HG03108 (cell line): ENCODE measurements at regions not wholly inside any gene's neighbourhood (a gene's known extent, or its start where the extent isn't known, plus 50 kb on each side); places are given as distances from the start of the nearest gene placed in this dataset.
"Not testable (repeated sequence)": the region's sequence is repeated elsewhere in the genome, so short reads cannot be mapped to it uniquely, and the experiment has no call there.

Experiments
- ATAC-seq: cut with Tn5 transposase; IDR thresholded peaks from one replicate; pipeline ENCODE4 v1.9.1; 2021; ENCODE audit warnings: moderate library complexity; ENCODE audit not compliant: unreplicated experiment

DNA sequence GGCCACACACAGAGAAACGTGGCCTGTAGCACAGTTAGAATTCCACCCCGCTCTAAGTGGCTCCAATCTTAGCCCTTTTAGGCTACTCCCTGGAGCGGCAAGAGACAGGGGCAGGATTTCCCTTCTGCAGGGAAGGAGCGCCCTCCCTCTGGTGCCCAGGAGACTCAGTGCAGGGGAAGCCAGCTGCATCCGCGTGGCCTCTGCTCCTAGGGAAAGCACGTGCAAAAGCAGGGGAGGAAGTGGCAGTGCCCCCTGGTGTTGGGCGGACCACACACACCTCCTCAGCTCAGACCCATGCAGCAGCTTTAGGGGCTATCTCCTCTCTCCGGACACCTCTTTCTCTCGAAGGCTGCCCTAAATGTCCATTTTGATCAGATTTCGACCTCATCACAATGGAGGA, 50.0 kb downstream of the SPRING1 start:
- ATAC-seq: no peak

GRCh38 chr12:116684891-116685290, 53.0 kb downstream of the SPRING1 start:
- no peak for ATAC-seq

DNA sequence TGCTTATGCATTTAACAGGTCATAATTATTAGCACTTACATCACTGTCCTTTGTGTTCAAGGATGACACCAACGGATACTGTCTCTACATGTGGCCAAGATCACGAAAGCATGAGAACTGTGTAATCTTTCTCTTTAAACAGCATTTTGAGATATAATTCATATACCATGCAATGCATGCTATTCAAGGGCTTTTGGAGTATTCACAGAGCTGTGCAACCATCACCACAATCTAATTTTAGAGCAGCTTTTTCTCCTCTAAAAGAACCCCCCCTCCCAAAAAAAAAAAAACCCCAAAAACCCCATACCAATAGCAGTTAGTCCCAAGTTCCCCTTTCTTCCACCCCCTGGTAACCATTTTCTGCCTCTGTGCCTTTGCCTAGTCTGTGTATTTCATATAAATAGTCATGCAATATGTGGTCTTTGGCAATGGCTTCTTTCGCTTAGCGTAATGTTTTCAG, 60.6 kb downstream of the SPRING1 start:
- ATAC-seq: no peak

GRCh38 chr12:116675339-116676107, 62.3 kb downstream of the SPRING1 start:
- ATAC-seq: no peak

DNA sequence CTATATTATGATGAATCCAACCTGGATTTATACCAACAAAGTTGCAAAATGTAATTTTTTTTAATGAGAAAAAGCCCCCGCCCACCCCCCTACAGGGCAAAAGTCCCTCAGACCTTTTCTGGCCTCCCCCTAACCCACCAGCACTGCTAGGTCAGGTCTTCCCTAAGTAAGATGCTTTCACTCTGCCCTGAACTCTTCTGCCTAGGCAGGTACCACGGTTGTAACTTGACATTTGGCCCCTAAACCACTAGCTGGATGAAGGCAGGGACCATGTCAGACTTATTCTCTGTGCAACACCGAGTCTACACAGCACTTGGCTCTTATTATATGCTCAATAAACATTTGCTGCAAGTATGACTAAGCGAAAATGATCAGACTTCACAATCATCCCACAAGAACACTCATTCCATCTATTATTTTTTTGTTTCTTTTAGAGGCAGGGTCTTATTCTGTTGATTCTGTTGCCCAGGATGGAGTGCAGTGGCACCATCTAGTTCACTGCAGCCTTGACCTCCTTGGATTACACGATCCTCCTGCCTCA, 63.2 kb downstream of the SPRING1 start:
- no peak for ATAC-seq

DNA sequence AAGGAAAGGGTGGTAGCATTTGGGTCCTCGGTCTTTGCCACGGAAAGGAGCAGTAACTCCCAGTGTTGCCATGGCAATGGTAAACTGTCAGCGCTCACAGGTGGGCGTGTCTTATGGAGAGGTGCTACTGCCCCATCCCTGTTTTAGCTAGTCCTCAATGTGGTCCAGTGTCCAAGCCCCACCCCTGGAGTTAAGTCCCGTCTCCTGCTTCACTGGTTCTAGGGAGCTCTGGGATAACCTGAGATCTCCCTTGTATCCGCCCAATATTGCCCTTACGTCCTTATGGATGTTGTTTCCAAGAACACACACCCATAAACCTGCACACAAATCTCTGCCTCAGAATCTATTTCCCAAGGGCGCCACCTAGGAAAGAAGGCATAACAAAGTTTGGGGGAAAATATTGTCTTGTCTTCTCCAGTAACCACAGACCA, 64.2 kb downstream of the SPRING1 start:
- no peak for ATAC-seq

DNA sequence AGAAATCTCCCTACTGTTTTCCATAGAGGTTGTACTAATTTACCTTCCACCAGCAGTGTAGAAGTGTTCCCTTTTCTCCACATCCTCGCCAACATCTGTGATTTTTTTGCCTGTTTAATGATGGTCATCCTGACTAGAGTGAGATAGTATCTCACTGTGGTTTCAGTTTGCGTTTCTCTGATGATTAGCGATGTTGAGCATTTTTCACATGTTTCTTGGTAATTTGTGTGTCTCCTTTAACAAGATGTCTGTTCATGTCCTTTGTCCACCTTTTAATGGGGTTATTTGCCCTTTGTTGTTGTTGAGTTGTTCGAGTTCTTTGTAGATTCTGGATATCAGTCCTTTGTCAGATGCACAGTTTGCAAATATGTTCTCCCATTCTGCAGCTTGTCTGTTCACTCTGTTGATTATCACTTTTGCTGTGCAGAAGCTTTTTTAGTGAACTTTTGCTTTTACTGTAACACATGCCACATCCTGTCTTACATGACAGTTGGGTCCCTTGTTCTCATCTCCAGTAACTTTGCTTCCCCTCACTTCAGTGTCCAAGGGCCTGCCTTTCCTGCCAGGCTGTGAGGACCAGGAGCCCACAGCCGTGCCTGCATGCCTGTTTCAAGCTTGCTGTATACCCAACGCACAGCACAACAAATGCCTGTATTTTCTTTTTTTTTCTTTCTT, 64.9 kb downstream of the SPRING1 start:
- peak; percentile 52 for ATAC-seq

DNA sequence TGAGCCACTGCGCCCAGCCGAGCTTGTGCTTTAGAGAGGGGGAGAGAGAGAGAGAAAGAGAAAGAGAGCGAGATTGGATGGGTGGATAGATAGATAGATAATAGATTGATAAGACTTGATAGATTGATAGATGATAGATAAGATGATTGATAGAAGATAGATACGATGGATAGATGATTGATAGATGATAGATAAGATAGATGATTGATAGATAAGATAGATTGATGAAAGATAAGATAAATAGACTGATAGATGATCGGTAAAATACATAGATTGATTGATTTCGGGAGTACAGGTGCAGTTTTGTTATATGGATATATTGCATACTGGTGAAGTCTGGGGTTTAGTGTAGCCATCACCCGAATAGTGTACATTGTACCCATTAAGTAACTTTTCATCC, 65.9 kb downstream of the SPRING1 start:
- ATAC-seq: no peak

DNA sequence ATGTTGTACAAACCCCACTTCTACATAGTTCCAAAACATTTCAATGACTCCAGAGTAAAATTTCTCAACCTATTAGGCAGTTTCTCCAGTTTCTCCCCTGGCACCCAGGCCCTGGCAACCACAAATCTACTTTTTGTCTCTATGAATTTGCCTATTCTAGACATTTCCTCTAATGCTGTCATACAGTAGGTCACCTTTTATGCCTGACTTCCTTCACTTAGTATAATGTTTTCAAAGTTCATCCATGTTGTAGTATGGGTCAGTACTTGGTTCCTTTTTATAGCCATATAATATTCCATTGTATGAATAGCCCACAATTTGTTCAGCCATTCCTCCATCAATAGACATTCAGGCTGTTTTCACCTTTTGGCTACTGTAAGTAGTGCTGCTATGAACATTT, 67.0 kb downstream of the SPRING1 start:
- ATAC-seq: no peak

DNA sequence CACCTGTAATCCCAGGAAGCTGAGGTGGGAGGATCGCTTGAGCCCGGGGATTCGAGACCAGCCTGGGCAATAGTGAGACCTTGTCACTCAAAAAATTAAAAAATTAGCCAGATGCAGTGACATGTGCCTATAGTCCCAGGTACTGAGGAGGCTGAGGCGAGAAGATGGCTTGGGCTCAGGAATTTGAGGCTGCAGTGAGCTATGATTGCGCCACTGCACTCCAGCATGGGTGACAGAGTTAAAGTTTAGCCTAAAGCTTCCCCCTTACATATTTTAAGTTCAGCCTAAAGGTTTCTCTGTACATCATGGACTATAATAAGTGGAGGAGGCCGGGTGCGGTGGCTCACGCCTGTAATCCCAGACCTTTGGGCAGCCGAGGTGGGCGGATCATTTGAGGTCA, 70.1 kb downstream of the SPRING1 start:
- ATAC-seq: no peak

DNA sequence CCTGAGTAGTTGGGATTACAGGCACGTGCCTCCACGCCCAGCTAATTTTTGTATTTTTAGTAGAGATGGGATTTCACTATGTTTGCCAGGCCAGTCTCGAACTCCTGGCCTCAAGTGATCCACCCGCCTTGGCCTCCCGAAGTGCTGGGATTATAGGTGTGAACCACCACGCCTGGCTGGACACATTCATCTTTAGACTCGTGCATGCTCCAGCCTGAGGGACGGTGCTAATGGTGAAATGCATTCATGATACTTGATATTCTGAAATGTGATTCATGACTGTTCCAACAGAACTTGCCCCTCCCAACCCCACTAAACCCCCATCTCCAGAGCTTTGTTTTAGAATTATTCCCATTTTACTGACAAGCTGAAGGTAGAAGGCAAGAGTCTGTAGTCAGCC, 71.0 kb downstream of the SPRING1 start:
- not testable (repeated sequence) for ATAC-seq

DNA sequence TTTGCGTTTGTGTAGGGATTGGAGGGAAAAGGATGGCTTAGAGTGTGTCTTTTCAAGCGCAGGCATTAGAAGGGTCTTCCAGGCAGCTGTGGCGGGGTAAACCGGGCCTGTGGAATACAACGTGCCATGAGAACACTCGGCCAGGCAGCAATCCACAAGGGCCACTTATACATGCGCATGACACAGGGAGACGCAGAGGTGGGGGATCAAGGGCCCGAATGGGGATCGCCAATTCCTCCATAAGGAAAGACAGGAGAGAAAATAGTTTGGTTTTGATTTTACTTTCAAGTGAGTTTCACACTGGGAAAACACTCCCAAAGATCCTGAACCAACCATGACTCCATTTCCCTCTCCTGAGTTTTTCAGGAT, 71.6 kb downstream of the SPRING1 start:
- no peak for ATAC-seq

- no peak for ATAC-seq
These were observed 72.1 kb downstream of the SPRING1 start for GRCh38 chr12:116665666-116666304.

DNA sequence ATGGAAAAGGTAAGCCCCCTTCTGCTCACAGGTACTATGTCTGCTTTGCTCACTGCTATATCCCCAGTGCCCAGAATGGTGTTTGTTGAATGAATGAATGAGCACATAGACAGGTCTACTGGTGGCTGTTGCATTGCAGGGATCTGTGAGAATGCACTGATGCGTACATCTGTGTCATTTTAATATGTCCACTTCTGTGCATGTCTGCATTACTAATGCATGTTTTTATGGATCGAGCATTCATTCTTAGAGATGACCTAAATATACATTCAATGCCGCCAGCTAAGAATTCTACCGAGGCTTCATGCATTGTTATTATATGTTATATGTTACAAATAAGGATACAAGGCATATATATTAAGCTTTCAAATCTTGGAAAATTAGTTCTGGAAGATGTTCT, 73.8 kb downstream of the SPRING1 start:
- no peak for ATAC-seq

DNA sequence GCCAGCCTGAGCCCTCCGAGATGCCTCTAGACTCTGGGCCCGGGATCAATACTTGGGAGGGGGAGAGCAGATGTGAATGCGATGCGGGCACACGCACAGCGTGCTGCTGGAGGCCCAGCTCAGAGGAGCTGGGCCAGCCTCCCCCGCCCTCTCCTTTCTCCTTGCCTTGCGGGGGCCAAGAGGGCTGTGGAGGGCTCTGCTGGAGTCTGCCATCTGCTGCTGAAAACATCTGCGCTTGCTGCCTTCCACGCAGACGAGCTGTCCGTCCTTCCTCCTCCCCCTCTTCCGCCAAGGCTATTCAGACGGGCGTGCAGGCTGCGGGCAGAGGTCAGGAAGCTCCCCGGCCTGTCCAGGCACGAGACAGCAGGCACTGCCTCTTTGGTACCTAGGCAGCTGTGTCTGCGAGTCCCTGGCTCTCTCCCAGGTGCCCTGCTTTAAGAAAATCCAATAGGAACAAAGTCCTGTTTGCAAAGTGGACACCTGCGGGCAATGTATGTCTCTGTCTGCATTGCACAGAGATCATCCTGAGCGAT, 75.2 kb downstream of the SPRING1 start:
- ATAC-seq: no peak

GRCh38 chr12:116661341-116661740, 76.5 kb downstream of the SPRING1 start:
- ATAC-seq: no peak

DNA sequence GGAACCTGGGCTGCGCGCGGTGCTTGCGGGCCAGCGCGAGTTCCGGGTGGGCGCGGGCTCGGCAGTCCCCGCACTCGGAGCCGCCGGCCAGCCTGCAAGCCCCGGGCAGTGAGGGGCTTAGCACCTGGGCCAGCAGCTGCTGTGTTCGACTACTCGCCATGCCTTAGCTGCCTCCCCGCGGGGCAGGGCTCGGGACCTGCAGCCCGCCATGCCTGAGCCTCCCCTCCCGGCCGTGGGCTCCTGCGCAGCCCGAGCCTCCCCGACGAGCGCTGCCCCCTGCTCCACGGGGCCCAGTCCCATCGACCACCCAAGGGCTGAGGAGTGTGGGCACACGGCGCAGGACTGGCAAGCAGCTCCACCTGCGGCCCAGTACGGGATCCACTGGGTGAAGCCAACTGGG, 77.1 kb downstream of the SPRING1 start:
- not testable (repeated sequence) for ATAC-seq

DNA sequence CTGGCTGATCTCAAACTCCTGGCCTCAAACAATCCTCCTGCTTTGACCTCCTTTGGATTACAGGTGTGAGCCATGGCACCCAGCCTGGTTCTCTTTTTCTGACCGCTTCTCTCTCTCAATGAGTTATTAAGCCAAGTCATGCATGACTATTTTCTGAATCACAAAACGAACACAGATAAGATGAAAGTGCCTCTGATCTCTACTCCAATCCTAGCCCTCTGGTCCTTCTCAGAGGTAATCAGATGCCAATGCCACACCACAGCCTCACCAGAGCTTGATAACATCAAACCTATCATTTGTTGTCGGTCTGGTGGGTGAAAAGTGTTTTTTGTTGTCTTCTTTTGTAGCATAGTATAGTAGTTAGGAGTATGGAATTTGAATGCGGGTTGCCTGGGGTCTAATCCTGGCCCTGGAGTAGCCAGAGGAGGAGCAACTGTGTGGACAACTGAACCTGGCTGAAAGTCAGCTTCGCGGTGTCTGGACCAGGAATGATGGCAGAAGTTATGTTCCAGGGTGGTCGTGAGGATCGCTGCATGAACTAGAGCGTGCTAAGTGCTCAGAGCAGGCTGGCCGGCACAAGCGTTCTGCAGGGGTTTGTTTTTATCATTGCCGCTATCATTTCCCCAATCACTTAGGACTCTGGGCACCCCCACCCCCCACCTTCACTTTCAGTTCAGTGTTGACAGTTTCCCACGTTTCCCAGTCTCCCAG, 77.9 kb downstream of the SPRING1 start:
- ATAC-seq: no peak

GRCh38 chr12:116657921-116658495, 79.9 kb downstream of the SPRING1 start:
- no peak for ATAC-seq

- no peak for ATAC-seq
These were observed 81.6 kb downstream of the SPRING1 start for GRCh38 chr12:116656306-116656705.
